OCI-LY3 (cell line): ENCODE measurements at regions not wholly inside any gene's neighbourhood (a gene's known extent, or its start where the extent isn't known, plus 50 kb on each side); places are given as distances from the start of the nearest gene placed in this dataset.
"Not testable (repeated sequence)": the region's sequence is repeated elsewhere in the genome, so short reads cannot be mapped to it uniquely, and the experiment has no call there.

Source experiments
- H2AFZ ChIP-seq: fragments of 200-600, 300-600 bp; shearing (Covaris generic); 2 replicates; pipeline ENCODE4 v1.6.0; 2014; ENCODE audit warnings: antibody characterized with exemption, low read depth, low read length
- H3K27ac ChIP-seq: fragments of 200-600, 300-600 bp; sonication (generic); 2 replicates; pipeline ENCODE4 v1.5.1; 2014; ENCODE audit warnings: mild to moderate bottlenecking, low read length, moderate library complexity, mixed read lengths
- H3K27me3 ChIP-seq: fragments of 200-600, 300-600 bp; sonication (generic); 2 replicates; pipeline ENCODE4 v1.6.1; 2014; ENCODE audit warnings: low read depth, low read length, mixed read lengths
- H3K36me3 ChIP-seq: fragments of 200-600, 300-600 bp; sonication (generic); replicated peaks from 2 replicates; pipeline ENCODE3; 2014; ENCODE audit warnings: low read depth, low read length, mixed read lengths
- H3K4me1 ChIP-seq: fragments of 300-600, 200-600 bp; sonication (generic); 2 replicates; pipeline ENCODE4 v1.6.1; 2014; ENCODE audit warnings: low read length, mixed read lengths
- H3K4me2 ChIP-seq: fragments of 200-600, 300-600 bp; sonication (generic); 2 replicates; pipeline ENCODE4 v1.6.1; 2014; ENCODE audit warnings: low read length, mixed read lengths
- H3K4me3 ChIP-seq: fragments of 300-600, 200-600 bp; sonication (generic); 2 replicates; pipeline ENCODE4 v1.5.1; 2014; ENCODE audit warnings: antibody characterized with exemption, mild to moderate bottlenecking, low read length, moderate library complexity
- H3K79me2 ChIP-seq: fragments of 300-600, 200-600 bp; shearing (Covaris generic); 2 replicates; pipeline ENCODE4 v1.6.1; 2014; ENCODE audit warnings: mild to moderate bottlenecking, low read length, mixed read lengths
- H3K9ac ChIP-seq: fragments of 300-600, 200-600 bp; shearing (Covaris generic); 2 replicates; pipeline ENCODE4 v1.6.0; 2014; ENCODE audit warnings: mild to moderate bottlenecking, low read length, moderate library complexity
- H3K9me3 ChIP-seq: fragments of 200-600, 300-600 bp; shearing (Covaris generic); 2 replicates; pipeline ENCODE4 v1.6.1; 2014; ENCODE audit warnings: low read length, mixed read lengths; ENCODE audit not compliant: insufficient read depth
- H4K20me1 ChIP-seq: fragments of 200-600, 300-600 bp; sonication (generic); 2 replicates; pipeline ENCODE4 v1.6.1; 2016; ENCODE audit warnings: low read length, mixed read lengths; ENCODE audit not compliant: insufficient read depth
- CTCF ChIP-seq: fragments of 200-600, 300-600 bp; sonication (generic); IDR thresholded peaks from 2 replicates; pipeline ENCODE4 v1.5.1; 2014; ENCODE audit warnings: antibody characterized with exemption, low read length, low read depth
- EZH2phosphoT487 ChIP-seq: fragments of 200-600 bp; shearing (Covaris generic); IDR thresholded peaks from 2 replicates; pipeline ENCODE4 v1.6.1; 2018; ENCODE audit warnings: antibody characterized with exemption, mixed run types, low read depth

- H3K4me2 ChIP-seq, result no peak overlapping the region
- H2AFZ ChIP-seq, result no peak overlapping the region
- no peak for TF ChIP-seq EZH2phosphoT487
- no peak for TF ChIP-seq CTCF
- no peaks in the 10 kb centered on the region for H4K20me1 ChIP-seq
- H3K4me1 ChIP-seq, result no peaks in the 10 kb centered on the region
- no peaks in the 10 kb centered on the region for H3K36me3 ChIP-seq
- no peaks in the 10 kb centered on the region for H3K9me3 ChIP-seq
- no peak overlapping the region for H3K4me3 ChIP-seq
- H3K79me2 ChIP-seq, result no peaks in the 10 kb centered on the region
- no peak overlapping the region for H3K9ac ChIP-seq
- H3K27me3 ChIP-seq, result no peaks in the 10 kb centered on the region
- H3K27ac ChIP-seq, result no peak overlapping the region
Measured at GRCh38 chr10:8312781-8313180, 258.3 kb downstream of the GATA3 start.

DNA sequence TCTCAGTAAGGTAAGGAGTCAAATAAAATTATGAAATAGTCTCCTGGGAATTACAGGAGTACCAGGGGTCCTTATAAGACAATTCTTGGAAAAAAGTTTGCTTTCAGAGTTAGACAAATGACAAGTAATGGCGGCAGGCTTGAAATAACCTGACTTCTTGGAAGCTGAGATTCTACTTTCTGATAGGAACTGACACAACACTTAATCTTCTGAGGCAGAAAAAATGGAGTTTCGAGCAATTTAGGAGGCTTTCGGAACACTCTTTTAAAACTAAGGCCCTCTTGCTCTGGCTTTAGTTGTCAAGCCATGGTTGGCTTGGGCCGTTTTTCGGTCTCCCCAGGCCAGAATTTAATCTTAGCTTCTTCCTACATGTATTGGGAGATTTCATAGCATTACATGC, 260.0 kb downstream of the GATA3 start:
- Histone ChIP-seq H3K4me3 (no peak overlapping the region), H3K4me1 (no peaks in the 10 kb centered on the region), H4K20me1 (no peaks in the 10 kb centered on the region), H2AFZ (no peak overlapping the region), H3K4me2 (no peak overlapping the region), H3K9me3 (no peaks in the 10 kb centered on the region), H3K9ac (no peak overlapping the region), H3K36me3 (no peaks in the 10 kb centered on the region), H3K27me3 (no peaks in the 10 kb centered on the region), H3K79me2 (no peaks in the 10 kb centered on the region), H3K27ac (no peak overlapping the region)
- TF ChIP-seq EZH2phosphoT487 (no peak), CTCF (no peak)

- no peak overlapping the region for H3K4me2 ChIP-seq
- H3K27ac ChIP-seq, result no peak overlapping the region
- H2AFZ ChIP-seq, result no peak overlapping the region
- H3K4me1 ChIP-seq, result no peaks in the 10 kb centered on the region
- no peaks in the 10 kb centered on the region for H3K36me3 ChIP-seq
- no peak overlapping the region for H3K4me3 ChIP-seq
- H3K9me3 ChIP-seq, result no peaks in the 10 kb centered on the region
- H3K27me3 ChIP-seq, result no peaks in the 10 kb centered on the region
- TF ChIP-seq EZH2phosphoT487, result no peak
- no peak for TF ChIP-seq CTCF
- no peak overlapping the region for H3K9ac ChIP-seq
- H4K20me1 ChIP-seq, result no peaks in the 10 kb centered on the region
- H3K79me2 ChIP-seq, result no peaks in the 10 kb centered on the region
Measured at GRCh38 chr10:8315619-8316021, 261.1 kb downstream of the GATA3 start.

GRCh38 chr10:8316284-8316683, 261.8 kb downstream of the GATA3 start:
- no peak for TF ChIP-seq EZH2phosphoT487
- TF ChIP-seq CTCF, result no peak
- Histone ChIP-seq H3K36me3 (no peaks in the 10 kb centered on the region), H3K4me2 (no peak overlapping the region), H4K20me1 (no peaks in the 10 kb centered on the region), H3K79me2 (no peaks in the 10 kb centered on the region), H3K4me3 (no peak overlapping the region), H3K27me3 (no peaks in the 10 kb centered on the region), H2AFZ (no peak overlapping the region), H3K4me1 (no peaks in the 10 kb centered on the region), H3K27ac (no peak overlapping the region), H3K9me3 (no peaks in the 10 kb centered on the region), H3K9ac (no peak overlapping the region)

- not testable (repeated sequence) for H3K9me3 ChIP-seq, H3K4me2 ChIP-seq, H3K36me3 ChIP-seq, H3K4me3 ChIP-seq, H3K4me1 ChIP-seq, H3K79me2 ChIP-seq, H3K27ac ChIP-seq, H3K27me3 ChIP-seq, H4K20me1 ChIP-seq, H2AFZ ChIP-seq, H3K9ac ChIP-seq
Measured at GRCh38 chr10:8318429-8318828, 263.9 kb downstream of the GATA3 start.
